GM12873 (cell line): ENCODE measurements at regions not wholly inside any gene's neighbourhood (a gene's known extent, or its start where the extent isn't known, plus 50 kb on each side); places are given as distances from the start of the nearest gene placed in this dataset.

ENCODE experiments used
- TF ChIP-seq, protein P1 (sequence below): IDR thresholded peaks from 2 replicates; pipeline ENCODE4 v1.5.1; 2012; ENCODE audit warnings: low read depth, mild to moderate bottlenecking, moderate library complexity, low read length, control low read depth; ENCODE audit not compliant: insufficient read depth; ENCODE audit errors: missing control alignments

DNA sequence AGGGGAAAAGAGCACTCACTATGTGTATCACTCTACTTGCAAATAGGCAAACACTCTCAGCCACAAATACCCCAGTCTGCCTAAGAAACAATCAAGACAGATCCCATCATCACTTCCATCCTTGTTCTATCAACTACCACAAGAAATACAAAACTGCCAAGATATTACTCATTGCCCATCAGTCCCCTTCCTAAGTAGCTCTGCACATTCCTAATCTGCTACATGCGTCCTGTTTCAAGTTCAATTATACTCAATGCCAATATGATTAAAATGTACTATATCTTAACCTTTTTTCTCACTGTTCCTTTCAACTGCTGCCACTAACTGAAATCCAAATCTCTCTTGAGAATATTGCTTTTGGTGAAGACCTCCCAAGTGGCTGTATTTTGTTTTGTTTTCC, 1688.4 kb downstream of the PLA2G4A start:
- TF ChIP-seq, protein P1, sequence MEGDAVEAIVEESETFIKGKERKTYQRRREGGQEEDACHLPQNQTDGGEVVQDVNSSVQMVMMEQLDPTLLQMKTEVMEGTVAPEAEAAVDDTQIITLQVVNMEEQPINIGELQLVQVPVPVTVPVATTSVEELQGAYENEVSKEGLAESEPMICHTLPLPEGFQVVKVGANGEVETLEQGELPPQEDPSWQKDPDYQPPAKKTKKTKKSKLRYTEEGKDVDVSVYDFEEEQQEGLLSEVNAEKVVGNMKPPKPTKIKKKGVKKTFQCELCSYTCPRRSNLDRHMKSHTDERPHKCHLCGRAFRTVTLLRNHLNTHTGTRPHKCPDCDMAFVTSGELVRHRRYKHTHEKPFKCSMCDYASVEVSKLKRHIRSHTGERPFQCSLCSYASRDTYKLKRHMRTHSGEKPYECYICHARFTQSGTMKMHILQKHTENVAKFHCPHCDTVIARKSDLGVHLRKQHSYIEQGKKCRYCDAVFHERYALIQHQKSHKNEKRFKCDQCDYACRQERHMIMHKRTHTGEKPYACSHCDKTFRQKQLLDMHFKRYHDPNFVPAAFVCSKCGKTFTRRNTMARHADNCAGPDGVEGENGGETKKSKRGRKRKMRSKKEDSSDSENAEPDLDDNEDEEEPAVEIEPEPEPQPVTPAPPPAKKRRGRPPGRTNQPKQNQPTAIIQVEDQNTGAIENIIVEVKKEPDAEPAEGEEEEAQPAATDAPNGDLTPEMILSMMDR: no peak

- TF ChIP-seq, protein P1: no peak
Observed at GRCh38 chr1:188551176-188551575, 1722.4 kb downstream of the PLA2G4A start.

- TF ChIP-seq, protein P1: no peak
Observed at GRCh38 chr1:188557053-188557452, 1728.3 kb downstream of the PLA2G4A start.

GRCh38 chr1:188582911-188583532, 1754.3 kb downstream of the PLA2G4A start:
- TF ChIP-seq, protein P1: no peak

- TF ChIP-seq, protein P1: no peak
Observed at GRCh38 chr1:188584119-188584518, 1755.4 kb downstream of the PLA2G4A start.

DNA sequence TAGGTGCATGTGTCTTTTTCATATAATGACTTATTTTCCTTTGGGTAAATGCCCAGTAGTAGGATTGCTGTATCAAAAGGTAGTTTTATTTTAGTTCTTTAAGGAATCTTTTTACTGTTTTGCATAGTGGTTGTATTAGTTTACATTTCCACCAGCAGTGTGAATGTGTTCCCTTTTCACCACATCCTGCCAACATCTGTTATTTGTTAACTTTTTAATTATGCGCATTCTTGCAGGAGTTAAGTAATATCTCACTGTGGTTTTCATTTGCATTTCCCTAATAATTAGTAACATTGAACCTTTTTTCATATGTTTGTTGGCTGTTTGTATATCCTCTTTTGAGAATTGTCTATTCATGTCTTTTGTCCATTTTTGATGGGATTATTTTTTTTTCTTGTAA, 1761.9 kb downstream of the PLA2G4A start:
- TF ChIP-seq, protein P1: no peak

DNA sequence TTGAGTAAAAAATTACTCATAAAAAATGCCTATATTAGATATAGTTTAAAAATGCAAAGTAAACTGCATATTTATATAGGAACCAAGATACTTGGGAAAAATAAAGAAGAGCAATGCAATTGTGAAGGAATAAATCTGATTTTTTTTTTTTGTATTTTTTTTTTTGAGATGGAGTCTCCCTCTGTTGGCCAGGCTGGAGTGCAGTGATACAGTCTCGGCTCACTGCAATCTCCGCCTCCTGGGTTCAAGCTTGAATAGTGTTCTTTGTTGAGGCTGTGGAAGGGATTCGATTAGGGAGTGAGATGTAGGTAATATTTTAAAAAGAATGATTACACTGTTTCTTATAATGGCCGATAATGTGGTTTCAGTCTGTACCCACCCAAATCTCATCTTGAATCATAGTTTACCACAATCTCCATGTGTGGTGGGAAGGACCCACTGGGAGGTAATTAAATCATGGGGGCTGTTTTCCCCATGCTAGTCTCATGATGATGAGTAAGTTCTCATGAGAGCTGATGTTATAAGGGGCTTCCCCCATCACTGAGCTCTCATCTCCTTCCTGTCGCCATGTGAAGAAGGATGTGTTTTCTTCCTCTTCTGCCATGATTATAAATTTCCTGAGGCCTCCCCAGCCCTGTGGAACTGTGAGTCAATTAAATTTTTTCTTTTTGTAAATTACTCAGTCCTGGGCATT, 1765.9 kb downstream of the PLA2G4A start:
- TF ChIP-seq, protein P1: no peak
